Muscle of arm (tissue), 1 donor: ENCODE measurements at regions not wholly inside any gene's neighbourhood (a gene's known extent, or its start where the extent isn't known, plus 50 kb on each side); places are given as distances from the start of the nearest gene placed in this dataset.

Source experiments
- DNase-seq: peaks from one replicate; pipeline ENCODE4 v3.0.0-alpha.2; 2013

DNA sequence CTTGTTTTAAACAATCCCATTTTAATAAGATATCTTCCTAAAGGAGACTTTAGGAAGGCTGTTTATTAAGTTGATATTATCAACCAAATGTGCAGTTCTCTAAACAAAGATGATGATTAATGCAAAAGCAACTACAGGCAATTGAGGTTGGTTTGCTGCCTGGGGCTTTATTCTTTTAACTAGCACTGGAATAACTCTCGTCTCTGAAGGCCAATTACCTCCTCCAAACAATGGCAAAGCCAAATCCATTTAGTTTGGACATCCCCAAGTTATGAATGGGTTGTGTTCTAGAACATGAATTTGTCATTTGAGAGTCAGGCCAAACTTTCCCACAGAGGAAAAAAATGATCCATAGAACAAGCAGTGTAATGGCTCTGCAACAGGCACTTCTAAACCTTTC, 114.1 kb downstream of the SLC16A9 start:
- DNase-seq = no peak

DNA sequence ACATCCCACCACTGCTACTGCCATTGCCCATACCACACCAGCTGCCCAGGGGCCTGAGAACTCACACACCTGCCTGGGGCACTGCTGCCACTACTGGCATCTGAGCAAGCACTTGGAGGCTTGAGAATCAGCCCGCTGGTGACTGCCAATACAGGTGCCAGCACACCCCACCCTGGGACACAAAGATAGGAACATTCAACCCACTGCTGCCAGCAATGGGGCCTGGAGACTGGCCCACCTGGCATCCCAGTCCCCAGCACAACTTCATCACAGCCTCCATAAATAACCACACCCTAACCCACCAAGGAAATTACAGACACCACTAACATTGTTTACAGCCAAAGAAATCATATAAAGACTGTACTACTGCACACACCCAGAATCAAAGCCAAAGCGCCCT, 115.9 kb downstream of the SLC16A9 start:
- DNase-seq = no peak

DNA sequence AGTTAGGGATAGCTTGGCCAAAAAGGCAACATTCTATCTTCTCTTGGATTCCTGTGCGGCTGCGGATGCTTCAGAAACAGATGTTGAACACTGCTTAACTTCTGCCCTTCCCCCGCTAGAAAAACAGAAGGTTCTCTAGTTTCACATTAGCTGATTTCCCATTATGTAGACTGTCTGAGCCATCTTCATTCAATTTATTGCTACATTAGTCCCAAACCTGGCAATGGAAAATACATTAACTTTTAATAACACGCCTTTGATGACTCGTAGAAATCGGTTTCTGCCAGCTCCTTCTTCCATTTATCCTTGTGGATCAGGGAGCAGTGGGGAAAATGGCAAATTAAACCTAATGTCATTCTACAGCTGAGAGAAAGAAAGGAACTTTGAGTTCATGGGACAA, 119.9 kb downstream of the SLC16A9 start:
- peak; percentile 74 for DNase-seq

DNA sequence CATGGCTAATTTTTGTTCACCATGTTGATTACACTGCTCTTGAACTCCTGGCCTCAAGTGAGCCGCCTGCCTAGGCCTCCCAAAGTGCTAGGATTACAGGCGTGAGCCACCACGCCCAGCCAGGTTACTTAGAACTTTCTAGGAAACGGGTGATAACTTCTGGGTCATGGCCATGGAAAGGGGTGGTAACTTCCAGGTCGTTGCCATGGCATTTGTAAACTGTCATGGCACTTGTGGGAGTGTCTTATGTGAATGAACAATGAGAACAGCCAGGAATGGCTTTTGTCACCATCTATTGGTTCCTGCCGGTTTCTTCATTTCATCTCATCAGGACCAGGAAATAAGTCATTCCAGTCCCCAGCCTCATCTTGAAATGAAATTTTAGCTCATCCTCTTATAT, 120.9 kb downstream of the SLC16A9 start:
- no peak for DNase-seq

- no peak for DNase-seq
These were observed 121.9 kb downstream of the SLC16A9 start for GRCh38 chr10:59587756-59588140.

DNA sequence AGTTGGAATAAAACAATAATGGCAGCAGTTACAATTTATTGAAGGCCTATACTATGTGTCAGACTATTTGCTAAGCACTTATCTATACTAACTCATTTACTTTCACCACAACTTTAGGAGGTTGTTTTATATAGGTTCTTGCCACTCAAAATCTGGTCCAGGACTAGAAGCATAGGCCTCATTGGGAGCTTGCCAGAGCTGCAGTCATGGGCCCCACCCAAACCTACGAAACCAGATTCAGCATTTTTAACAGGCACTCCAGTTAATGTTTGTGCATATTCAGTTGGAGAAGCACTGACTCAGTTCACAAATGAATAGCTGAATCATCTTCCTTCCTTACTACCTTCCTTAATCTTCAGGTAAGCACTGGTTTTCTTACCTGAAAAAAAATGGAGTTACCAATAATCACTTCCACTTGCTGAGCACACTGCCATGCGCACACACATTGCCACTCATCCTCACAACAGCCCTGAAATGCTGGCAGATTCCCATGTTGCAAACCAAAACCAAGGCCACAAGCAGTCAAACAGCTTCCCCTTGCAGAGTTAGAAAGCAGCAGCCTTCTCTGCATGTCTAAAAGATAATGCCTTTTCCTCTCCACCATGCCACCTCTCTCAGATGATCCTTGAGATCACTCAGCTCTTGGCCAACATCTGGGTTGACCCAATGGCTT, 122.4 kb downstream of the SLC16A9 start:
- no peak for DNase-seq

DNA sequence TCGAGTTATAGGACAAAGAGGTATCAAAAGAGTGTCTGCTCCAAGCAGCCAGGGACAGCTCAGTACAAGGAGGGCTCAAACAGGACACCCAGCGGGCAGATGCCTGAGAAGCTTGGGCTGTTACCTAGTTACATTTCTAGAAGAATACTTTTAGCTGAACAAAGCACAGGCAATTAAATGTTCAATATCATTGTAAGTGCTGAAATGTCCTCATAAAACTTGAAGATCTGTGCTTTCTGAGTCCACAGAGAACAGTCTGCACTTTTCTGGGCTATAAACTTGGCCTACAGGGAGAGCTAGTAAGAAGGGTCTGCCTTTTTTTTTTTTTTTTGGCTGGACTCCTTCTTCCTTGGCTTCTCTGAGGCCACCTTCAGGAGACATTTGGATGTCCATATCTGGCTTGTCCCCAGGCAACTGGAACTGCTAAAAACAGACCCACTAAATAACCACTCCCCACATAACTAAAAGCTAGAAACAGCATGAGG, 123.2 kb downstream of the SLC16A9 start:
- DNase-seq = no peak

- DNase-seq = no peak
These were observed 124.5 kb downstream of the SLC16A9 start for GRCh38 chr10:59585046-59585700.

DNA sequence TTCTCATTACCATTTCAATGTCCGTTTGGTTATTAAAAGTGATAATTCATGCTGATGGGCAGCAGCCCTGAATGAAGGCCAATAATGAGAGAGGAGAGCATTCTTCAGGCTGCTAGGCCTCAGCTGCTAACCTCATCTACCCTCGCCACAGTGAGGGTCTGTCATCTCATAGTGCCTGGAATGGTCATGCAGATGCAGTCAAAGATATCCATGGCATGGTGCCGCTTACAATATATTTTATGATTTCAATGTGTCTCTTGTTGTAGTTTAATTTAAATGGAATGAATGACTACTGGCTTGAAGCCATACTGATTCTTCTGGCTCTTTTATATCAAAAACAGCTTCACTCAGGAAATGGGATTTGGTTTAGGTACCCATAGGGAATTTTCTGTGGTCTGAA, 126.9 kb downstream of the SLC16A9 start:
- DNase-seq = no peak

DNA sequence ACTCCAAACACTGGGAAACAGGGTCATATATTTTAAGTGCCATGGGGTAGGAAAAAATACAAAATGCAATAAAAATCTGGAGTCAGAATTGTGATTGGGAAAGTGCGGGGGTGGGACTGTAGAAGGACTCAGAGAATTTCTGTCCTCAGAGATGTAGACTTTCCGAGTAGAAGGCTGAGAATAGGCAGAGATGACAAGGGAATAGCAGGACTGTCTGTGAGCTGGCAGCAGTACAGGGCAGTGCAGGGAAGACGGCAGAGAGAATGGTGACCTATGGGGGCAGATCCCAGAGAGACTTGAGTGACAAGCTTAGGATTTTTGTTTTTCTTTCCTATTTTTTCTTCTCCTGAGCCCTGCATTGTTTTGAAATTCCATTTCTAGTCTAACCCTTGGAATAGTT, 127.6 kb downstream of the SLC16A9 start:
- DNase-seq = no peak

- peak; percentile 74 for DNase-seq
These were observed 129.4 kb downstream of the SLC16A9 start for GRCh38 chr10:59580026-59580863.

DNA sequence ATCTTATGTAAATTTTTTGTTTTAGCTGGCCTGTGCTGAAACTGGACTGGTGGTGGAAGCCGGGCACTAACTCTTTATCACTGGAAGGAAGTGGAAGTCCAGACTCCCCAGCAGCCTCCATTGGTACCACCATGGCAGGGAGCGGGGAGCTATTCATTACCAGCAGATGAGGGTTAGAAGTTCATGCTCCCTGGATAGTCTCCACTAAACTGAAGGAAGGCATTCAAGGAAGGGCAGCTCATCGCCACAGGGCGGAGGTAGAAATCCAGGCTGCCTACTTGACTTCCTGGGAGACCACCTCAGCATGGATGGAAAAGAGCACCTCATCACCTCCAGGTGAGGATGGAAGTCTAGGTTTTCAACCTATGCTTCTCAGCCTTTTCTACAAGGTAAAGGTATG, 130.9 kb downstream of the SLC16A9 start:
- no peak for DNase-seq

- no peak for DNase-seq
These were observed 131.7 kb downstream of the SLC16A9 start for GRCh38 chr10:59577984-59578383.

DNA sequence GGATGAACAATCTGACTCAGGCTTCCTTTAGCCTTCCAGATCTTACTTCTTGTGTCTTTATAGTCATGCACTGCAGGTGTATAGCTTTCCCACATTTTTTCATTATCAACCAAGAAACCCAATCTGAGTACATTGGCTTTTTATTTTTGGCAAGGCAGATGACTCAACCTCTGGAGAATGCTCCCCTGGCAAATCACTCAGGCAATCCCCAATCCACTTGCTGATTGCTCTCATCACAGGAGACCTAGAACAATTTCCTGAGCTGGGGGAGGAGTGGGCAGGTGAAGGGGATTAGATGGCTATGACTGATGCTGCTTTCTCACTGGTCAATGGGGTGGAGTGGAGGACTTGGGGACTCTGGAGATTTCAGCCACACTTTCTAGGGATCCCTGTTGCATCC, 134.4 kb downstream of the SLC16A9 start:
- no peak for DNase-seq

DNA sequence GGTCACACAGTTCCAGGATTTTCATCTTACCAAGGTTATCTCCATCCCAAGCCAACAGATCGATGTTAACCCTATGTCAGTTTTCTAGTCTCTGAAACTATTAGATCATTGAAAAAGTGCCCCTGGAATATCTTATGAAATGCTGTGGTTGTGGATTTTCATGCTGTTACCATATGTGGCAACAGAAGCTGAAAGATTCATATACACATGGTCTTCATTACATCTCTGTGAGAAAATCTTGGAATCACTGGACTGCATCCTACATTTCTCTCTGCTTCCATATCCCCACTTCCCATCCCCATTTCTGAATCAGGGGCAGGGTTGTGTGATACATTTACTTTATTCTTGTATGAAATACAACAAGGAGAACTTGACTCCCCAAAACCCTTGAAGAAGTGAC, 146.1 kb downstream of the SLC16A9 start:
- no peak for DNase-seq

- DNase-seq = no peak
These were observed 147.5 kb downstream of the SLC16A9 start for GRCh38 chr10:59562126-59562525.

- peak; percentile 50 for DNase-seq
These were observed 148.1 kb downstream of the SLC16A9 start for GRCh38 chr10:59561477-59562121.

GRCh38 chr10:59560990-59561389, 148.7 kb downstream of the SLC16A9 start:
- DNase-seq = no peak

- DNase-seq = no peak
These were observed 149.5 kb downstream of the SLC16A9 start for GRCh38 chr10:59560161-59560560.

DNA sequence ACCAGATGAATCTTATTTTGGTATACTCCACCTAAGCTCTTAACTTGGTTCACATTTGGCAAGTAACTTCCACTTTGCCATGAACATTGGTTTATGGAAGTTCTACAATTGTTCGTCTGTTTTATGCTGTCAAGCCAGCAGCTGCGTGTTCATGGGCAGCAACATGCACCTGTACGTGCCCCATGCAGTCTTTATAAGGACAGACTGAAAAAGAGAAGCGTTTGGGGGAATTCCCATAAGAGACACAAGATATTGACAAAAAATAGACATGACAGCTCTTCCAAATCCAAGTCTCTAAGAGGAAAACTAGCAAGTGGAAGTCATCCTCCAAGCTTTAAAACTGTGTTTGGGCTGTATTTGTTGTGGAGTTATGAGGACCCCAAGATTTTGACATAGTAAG, 151.6 kb downstream of the SLC16A9 start:
- no peak for DNase-seq

GRCh38 chr10:59557642-59558041, 152.0 kb downstream of the SLC16A9 start:
- DNase-seq = no peak

- no peak for DNase-seq
These were observed 152.6 kb downstream of the SLC16A9 start for GRCh38 chr10:59557052-59557451.
